ENCODE measurements at regions not wholly inside any gene's neighbourhood (a gene's known extent, or its start where the extent isn't known, plus 50 kb on each side); places are given as distances from the start of the nearest gene placed in this dataset.

- CTCF ChIA-PET: no interaction called here
Observed at GRCh38 chr13:43980587-43980986, 100.9 kb downstream of the LACC1 start.

More at GRCh38 chr13:43980587-43980986, 100.9 kb downstream of the LACC1 start:
- Histone ChIP-seq H3K4me2 (ENCODE audit: control insufficient read depth, insufficient read depth) (no peak overlapping the region), H3K9me3 (replicated peaks; ENCODE audit: control insufficient read depth, insufficient read depth, low read length) (no peaks in the 10 kb centered on the region), H3K27ac (ENCODE audit: control insufficient read depth, insufficient read depth) (no peak overlapping the region), H3K4me3 (no peak overlapping the region), H3K36me3 (ENCODE audit: control insufficient read depth in 2 of 2, insufficient read depth in 2 of 2, low read length in 1 of 2) (no peaks in the 10 kb centered on the region), H4K20me1 (ENCODE audit: control insufficient read depth, insufficient read depth) (no peaks in the 10 kb centered on the region), H3K9ac (ENCODE audit: control insufficient read depth, insufficient read depth, low read length) (no peak overlapping the region), H3K4me1 (ENCODE audit: control insufficient read depth, insufficient read depth, low read length) (no peaks in the 10 kb centered on the region), H3K79me2 (ENCODE audit: control insufficient read depth, insufficient read depth, low read length) (no peaks in the 10 kb centered on the region), H2AFZ (ENCODE audit: control insufficient read depth, low read depth, low read length) (no peak overlapping the region), H3K27me3 (replicated peaks in 1 of 2; ENCODE audit: control insufficient read depth in 2 of 2, insufficient read depth in 2 of 2, low read length in 1 of 2) (no peaks in the 10 kb centered on the region; a peak in 1 of 4 replicates)
- TF ChIP-seq NR2F1 (conservative IDR thresholded peaks at IDR 0.05) (no peak), GATAD2B (conservative IDR thresholded peaks at IDR 0.05; ENCODE audit: low read depth) (no peak), BRCA1 (IDR thresholded peaks at IDR 0.05; ENCODE audit: low read depth, low read length) (no peak), IKZF2 (IDR thresholded peaks at IDR 0.05) (no peak), MLLT1 (IDR thresholded peaks at IDR 0.05) (no peak), ATF3 (IDR thresholded peaks at IDR 0.05; ENCODE audit: borderline replicate concordance, extremely low read depth, low read depth, low read length) (no peak), SPI1 (IDR thresholded peaks at IDR 0.05; ENCODE audit: borderline replicate concordance, insufficient read depth, low read depth, low read length) (no peak), POLR2AphosphoS2 (IDR thresholded peaks at IDR 0.05; ENCODE audit: low read depth, low read length) (no peak), NKRF (conservative IDR thresholded peaks at IDR 0.05) (no peak), KAT2A (conservative IDR thresholded peaks at IDR 0.05; ENCODE audit: control insufficient read depth, low read depth, low read length) (no peak), IRF3 (IDR thresholded peaks at IDR 0.05) (no peak), GABPA (IDR thresholded peaks at IDR 0.05; ENCODE audit: low read depth) (no peak)
- BruUV-seq (replicated peaks): no TSS peak
- POLR2A ChIA-PET: no interaction called here
- SMC1A ChIA-PET (ENCODE audit: uncharacterized antibody, unreplicated experiment): no interaction called here
- FAIRE-seq (no peak), DNase-seq (ENCODE audit: low read depth, low spot score) (no peak), ATAC-seq (no peak)
- intact Hi-C loops (cut with micrococcal nuclease; ENCODE audit: unreplicated experiment): loop anchor here (5.0 kb wide), 1 partner anchor 73 kb away; no protein-coding TSS in a partner anchor
- in situ Hi-C loops (cut with MboI): no loop called here
- WGBS (ENCODE audit: insufficient coverage, insufficient replicate concordance, low lambda C conversion rate, missing lambda C conversion rate): 0% methylated on average over 1 of the region's 1 CpG
- RAD21 ChIA-PET (ENCODE audit: unreplicated experiment): no interaction called here

All from GM12878 (cell line).